NCI-H2081 (cell line): ENCODE measurements at regions not wholly inside any gene's neighbourhood (a gene's known extent, or its start where the extent isn't known, plus 50 kb on each side); places are given as distances from the start of the nearest gene placed in this dataset.

Source experiments
- DNase-seq, 2 experiments: peaks; one replicate each; lab custom pipeline; 2025; lab: John Stamatoyannopoulos, UW

- no peak for DNase-seq
Measured at GRCh38 chr5:60260658-60261057, 367.1 kb upstream of the PDE4D start.

DNA sequence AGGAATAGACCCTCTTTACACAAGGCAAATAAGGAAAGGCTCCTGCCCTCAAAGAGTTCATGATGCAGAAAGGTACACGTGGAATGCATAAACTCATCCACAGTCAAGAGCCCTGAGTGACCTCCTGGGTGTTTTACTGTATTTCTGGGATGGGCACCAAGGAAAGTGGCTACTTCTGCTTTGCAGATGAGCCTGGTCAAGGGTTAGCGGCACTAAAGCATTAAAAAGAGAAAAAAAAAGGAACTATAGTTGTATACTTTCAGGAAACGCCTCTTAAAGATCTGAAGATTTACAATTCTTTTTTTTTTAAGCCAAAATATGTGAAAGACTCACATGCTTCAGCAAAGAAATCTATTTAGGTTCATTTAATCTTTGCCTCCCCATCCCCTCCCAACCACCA lies 366.2 kb upstream of the PDE4D start:
- DNase-seq = no peak

DNA sequence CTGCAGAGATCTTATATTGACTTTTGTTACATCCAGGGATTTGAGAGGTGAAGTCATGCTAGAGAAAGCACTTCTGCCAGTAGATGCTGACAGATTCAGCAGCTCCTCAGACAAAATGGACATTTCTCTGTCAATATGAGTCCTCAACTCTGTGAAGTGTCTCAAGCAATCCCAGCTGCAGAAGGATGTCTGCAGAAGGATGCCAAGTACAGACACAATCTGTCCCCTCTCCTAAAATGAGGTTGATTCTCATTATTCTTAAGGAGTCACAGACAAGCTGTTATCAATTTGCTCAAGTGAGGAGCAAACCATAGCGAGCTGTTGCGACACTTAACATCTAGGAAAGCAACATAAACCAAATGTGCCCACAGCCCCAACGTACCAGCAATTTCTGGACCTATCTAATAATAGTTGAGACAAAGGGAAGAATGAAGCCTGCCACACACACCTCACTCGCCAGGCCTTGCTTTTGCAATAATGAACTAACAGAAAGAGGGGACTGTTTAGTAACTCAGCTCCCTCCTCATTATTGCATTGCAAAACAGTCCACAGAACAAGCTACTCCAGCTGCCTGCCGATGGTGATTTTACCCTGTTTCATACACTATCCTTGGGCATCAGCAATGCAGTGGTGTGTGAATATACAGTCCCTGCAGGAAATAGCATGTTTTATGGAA lies 364.2 kb upstream of the PDE4D start:
- DNase-seq = no peak

DNA sequence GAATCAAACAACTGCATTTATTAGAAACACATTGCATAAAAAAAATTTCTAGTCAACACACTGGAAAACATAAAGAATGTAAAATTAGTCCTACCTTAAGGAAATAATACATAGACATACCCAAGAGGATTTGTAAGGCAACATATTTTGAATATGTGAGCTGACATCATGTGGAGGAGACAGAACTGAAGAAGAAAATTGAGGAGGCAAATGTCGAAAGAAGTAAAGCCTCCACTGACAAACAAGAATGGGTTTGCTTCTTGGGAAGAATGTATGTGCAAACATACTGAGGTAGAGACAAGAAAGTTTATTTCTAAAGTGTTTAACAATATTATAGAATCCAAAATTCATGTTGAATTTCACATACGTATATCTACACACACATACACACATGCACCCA lies 363.0 kb upstream of the PDE4D start:
- DNase-seq = no peak

GRCh38 chr5:60248901-60249300 lies 355.4 kb upstream of the PDE4D start:
- DNase-seq = no peak

DNA sequence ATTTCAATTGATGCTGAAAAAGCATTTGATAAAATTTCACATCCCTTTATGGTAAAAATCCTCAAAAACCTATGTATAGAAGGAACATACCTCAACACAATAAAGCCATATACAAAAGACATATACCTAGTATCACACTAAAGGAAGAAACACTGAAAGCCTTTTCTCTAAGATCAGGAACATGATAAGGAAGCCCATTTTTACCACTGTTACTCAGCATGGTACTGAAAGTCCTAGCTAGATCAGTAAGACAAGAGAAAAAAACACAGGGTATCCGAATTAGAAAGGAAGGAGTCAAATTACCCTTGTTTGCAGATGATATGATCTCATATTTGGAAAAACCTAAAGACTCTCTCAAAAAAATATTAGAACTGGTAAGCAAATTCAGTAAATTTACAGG lies 350.2 kb upstream of the PDE4D start:
- no peak for DNase-seq

DNA sequence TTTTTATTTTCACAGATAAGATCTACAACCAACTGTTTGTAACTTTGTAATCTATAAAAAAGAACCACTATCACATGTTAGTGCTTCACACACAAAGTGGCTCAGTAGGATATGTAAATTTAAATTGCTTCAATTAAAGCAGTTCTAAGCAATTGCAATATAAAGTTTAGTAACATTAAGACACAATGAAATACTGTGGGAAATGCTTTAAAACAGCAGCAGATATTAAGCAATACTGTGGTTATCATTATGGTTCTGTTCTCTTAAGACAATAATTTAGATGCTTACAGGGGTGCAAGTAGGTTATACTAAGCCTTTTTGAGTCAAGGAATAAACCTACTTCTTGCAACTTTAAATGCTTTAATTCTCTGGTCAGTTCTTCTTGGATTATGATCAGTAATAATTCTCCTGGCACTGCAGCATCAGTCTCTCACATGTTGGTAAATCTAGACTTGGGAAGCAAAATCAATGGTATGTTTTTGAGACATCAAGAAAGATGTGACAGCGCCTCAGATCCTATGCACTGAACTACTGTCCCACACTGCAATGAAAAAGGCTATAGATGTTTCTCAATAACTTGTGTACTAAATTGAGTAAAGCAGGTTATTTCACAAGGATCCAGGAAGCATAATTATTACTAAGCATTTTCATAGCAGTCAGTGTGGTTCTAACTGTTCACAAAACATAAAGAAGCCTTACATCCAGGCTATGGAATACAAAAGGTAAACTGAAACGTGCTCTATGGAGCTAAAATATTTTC lies 338.7 kb upstream of the PDE4D start:
- no peak for DNase-seq

DNA sequence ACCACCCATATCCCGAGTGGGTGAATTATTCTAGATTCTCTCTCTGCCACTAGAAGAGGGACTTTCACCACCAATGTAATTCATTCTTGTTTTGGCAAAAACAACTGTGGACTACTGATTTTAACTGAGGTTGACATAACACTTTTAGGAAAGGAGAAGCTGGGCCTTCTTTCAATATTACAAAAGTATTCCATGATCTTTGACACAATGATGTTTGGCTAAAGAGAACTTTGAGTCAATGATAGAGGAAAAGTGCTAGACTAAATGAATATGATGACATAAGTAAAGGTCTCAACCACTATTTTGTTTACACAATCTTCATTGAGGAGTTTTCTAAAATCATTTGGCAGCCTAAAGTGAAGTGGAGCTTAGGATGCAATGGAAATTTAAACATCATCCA lies 336.9 kb upstream of the PDE4D start:
- no peak for DNase-seq

DNA sequence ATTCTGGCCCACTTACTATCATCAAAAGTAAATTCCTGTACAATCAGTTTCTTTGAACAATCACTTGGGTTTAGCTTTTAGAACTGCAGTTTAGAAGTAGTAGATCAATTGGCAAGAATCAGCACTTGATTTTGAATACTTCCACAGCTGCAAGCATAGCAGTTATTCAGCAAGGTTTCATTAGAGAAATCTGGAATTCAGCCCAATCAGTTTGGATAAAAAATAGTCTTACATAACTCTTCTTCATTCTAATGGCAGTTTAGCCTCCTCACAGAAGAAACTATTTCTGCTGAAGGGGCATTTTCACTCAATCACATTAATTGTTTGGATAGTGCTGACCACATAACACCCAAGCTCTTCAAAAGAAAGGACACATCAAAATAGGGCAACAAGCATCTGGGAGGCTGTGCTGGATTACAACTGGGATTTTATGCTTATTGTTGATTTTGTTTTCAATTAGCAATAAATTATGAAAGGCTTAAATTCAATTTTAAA lies 336.2 kb upstream of the PDE4D start:
- no peak for DNase-seq

GRCh38 chr5:60228676-60229075 lies 335.1 kb upstream of the PDE4D start:
- no peak for DNase-seq

DNA sequence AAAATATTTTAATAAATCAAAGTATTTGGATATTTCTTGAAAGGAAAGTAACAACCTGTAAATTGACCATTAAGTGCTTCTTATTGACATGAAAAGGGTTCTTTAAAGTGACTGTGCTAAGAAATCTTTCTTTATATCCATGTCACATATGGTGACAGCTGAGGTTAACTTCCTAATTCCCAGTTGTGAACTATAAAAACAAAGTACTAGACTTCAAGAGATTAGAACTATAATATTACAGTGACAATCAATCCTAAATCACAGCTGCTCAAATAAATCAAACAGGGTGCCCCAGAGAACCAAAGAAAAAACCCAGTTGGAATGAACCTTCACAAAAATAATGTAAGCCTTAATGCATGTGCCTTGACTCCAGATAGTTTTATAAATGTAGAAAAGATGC lies 332.6 kb upstream of the PDE4D start:
- DNase-seq = no peak

- DNase-seq = no peak
Measured at GRCh38 chr5:60223342-60223741, 329.8 kb upstream of the PDE4D start.

DNA sequence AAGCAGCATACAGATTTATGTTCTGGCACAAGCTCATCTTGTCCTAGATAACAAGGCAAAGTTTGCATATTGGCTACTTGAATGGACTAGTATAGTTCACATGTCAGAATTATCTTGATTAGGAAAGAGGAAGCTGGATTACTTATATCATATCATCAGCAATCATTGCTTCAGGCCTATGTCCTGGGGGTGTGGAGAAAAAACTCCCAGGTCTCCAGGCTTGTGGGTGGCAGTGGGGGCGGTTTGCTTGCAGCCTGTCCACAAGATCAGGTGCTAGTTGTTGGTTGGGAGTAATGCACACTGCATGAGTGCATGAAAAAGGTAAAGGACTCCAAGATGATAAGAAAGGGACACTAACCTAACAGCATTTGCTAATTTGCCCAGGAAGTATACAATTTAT lies 326.4 kb upstream of the PDE4D start:
- no peak for DNase-seq

DNA sequence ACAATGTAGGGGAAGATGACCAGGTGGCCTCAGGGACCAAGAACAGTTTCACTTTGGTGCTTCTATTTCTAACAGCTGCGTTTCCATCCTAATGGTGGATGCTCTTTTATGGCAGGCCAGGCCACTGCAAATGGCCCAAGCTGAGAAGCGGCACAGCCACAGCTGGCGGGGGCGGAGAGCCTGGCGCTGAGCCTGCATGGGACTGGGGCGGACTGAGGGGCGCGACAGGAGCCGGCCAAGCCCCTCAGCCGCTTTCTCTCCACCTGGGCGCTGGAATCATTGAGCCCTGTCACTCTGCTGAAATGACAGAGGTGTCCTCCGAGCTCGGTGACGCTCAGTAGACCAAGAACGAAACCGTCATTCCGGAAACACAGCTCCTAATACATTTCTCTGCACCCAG lies 317.3 kb upstream of the PDE4D start:
- DNase-seq = no peak

GRCh38 chr5:60209146-60209840 lies 315.8 kb upstream of the PDE4D start:
- no peak for DNase-seq

DNA sequence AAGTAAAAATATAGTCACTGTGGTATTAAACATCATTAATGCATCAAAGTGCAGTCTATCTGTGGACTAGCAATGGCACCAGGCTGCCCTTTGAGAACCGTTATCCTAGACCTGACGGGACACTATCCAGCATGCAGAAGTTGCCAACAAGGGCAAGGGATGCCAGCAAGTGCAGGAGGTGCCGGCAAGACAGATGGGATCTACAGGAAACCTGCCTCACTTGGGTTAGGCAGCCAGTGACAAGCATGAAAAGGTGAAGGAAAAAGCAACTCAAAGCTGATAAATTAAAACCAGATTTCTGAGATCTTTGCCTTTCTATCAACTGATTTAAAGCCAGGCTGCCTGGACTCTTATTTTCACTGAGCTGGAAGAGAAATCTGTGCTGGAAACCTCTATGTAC lies 315.2 kb upstream of the PDE4D start:
- DNase-seq = no peak

GRCh38 chr5:60207040-60207439 lies 313.5 kb upstream of the PDE4D start:
- DNase-seq = no peak

- DNase-seq = no peak
Measured at GRCh38 chr5:60206234-60206633, 312.7 kb upstream of the PDE4D start.

DNA sequence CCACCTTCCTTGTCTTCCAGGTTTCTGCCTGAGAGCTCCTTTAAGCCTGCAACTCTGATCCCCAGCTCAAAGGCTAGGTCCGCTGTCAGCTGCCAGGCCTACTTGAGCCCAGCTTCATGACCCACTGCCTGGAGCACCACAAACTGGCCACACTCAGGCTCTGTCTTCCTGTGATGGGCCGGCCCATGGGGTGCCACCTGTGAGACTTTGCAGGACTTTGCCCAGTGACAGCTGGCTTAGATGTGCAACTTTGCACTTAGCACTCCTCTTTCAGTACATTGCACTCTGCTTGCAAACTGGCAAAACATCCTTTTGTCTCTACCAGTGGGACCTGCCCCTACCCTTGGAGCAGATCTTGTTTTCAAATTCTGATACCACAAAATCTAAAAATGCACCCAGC lies 311.5 kb upstream of the PDE4D start:
- DNase-seq = no peak

GRCh38 chr5:60196385-60197113 lies 303.0 kb upstream of the PDE4D start:
- DNase-seq = no peak

DNA sequence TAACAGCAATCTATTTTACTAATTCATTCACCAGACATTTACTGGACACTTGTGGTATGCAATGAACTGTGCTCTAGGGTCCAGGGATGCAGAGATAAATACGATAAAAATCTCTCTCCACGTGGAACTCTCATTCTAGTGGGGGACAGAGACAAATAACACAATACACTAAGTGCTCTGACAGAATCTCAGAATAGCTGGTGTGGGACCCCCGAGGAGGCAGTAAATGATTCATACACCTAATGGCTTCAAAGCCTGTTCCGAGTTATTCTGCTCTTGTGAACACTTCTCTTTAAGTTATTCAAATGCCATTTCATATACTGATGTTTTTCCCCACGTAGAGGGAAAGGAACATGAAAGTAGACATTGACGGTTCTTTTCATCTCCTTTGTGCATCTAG lies 302.0 kb upstream of the PDE4D start:
- DNase-seq = no peak

- no peak for DNase-seq
Measured at GRCh38 chr5:60195083-60195482, 301.6 kb upstream of the PDE4D start.
